Naive B cell (primary cell): ENCODE measurements at regions not wholly inside any gene's neighbourhood (a gene's known extent, or its start where the extent isn't known, plus 50 kb on each side); places are given as distances from the start of the nearest gene placed in this dataset.

Experiments
- ATAC-seq, 2 donors: fragments of 150-1000 bp; cut with Tn5 transposase; 2 replicates each; pipeline ENCODE4 v1.10.0; 2021; ENCODE audit warnings: low read depth in 2 of 2, mild to moderate bottlenecking in 2 of 2, moderate library complexity in 2 of 2
- DNase-seq: peaks from one replicate; pipeline ENCODE4 v3.0.0; 2022
- H3K27ac Mint-ChIP-seq, 6 donors: one replicate each; pipeline ENCODE4 v1.8.0; 2020 to 2022; ENCODE audit warnings: mild to moderate bottlenecking in 6 of 6, mixed read lengths in 6 of 6, moderate library complexity in 5 of 6, inconsistent platforms in 2 of 6
- H3K27me3 Mint-ChIP-seq, 3 donors: one replicate each; pipeline ENCODE4 v1.8.0; 2021 to 2022; ENCODE audit warnings: mixed read lengths in 3 of 3, mild to moderate bottlenecking in 1 of 3
- H3K36me3 Mint-ChIP-seq, 2 donors: one replicate each; pipeline ENCODE4 v1.8.0; 2020 to 2022; ENCODE audit warnings: mixed read lengths in 2 of 2, inconsistent platforms in 1 of 2, mild to moderate bottlenecking in 1 of 2
- H3K4me1 Mint-ChIP-seq, 3 donors: one replicate each; pipeline ENCODE4 v1.8.0; 2020 to 2022; ENCODE audit warnings: mixed read lengths in 3 of 3, inconsistent platforms in 1 of 3, mild to moderate bottlenecking in 1 of 3, moderate library complexity in 1 of 3
- H3K4me3 Mint-ChIP-seq, 8 donors: one replicate each; pipeline ENCODE4 v1.8.0; 2020 to 2022; ENCODE audit warnings: mild to moderate bottlenecking in 8 of 8, mixed read lengths in 8 of 8, moderate library complexity in 8 of 8, inconsistent platforms in 2 of 8
- H3K9me3 Mint-ChIP-seq, 7 donors: one replicate each; pipeline ENCODE4 v1.8.0; 2020 to 2022; ENCODE audit warnings: mixed read lengths in 7 of 7, mild to moderate bottlenecking in 5 of 7, inconsistent platforms in 2 of 7, moderate library complexity in 1 of 7

- no peak overlapping the region for H3K27ac Mint-ChIP-seq
- DNase-seq, result no peak
- H3K4me1 Mint-ChIP-seq, result no peaks in the 10 kb centered on the region
- ATAC-seq, result no peak
- no peak overlapping the region for H3K4me3 Mint-ChIP-seq
- H3K9me3 Mint-ChIP-seq, result no peaks in the 10 kb centered on the region
- no peaks in the 10 kb centered on the region for H3K36me3 Mint-ChIP-seq
- H3K27me3 Mint-ChIP-seq, result peaks cover 27 to 59% (median 46%) of the 10 kb centered on the region in 3 donors
These were observed 110.8 kb downstream of the MATN1 start for GRCh38 chr1:30612536-30613065.

- Mint-ChIP-seq H3K4me3 (no peak overlapping the region), H3K36me3 (no peaks in the 10 kb centered on the region), H3K27ac (no peak overlapping the region), H3K4me1 (no peaks in the 10 kb centered on the region), H3K27me3 (peaks cover 32 to 53% (median 44%) of the 10 kb centered on the region in 3 donors), H3K9me3 (no peaks in the 10 kb centered on the region)
- no peak for ATAC-seq
- DNase-seq, result no peak
These were observed 111.6 kb downstream of the MATN1 start for GRCh38 chr1:30611741-30612309.

- Mint-ChIP-seq H3K9me3 (no peaks in the 10 kb centered on the region), H3K4me3 (no peak overlapping the region), H3K27me3 (peaks cover 26 to 53% (median 43%) of the 10 kb centered on the region in 3 donors), H3K36me3 (no peaks in the 10 kb centered on the region), H3K27ac (no peak overlapping the region), H3K4me1 (no peaks in the 10 kb centered on the region)
- no peak for DNase-seq
- no peak for ATAC-seq
These were observed 112.5 kb downstream of the MATN1 start for GRCh38 chr1:30610917-30611316.

GRCh38 chr1:30609999-30610345 is 113.4 kb downstream of the MATN1 start:
- no peak for ATAC-seq
- no peaks in the 10 kb centered on the region for H3K36me3 Mint-ChIP-seq

GRCh38 chr1:30609336-30609998 is 113.9 kb downstream of the MATN1 start:
- DNase-seq, result no peak
- H3K9me3 Mint-ChIP-seq, result no peaks in the 10 kb centered on the region
- peaks cover 34 to 59% (median 42%) of the 10 kb centered on the region in 3 donors for H3K27me3 Mint-ChIP-seq
- no peak for ATAC-seq
- no peak overlapping the region for H3K27ac Mint-ChIP-seq
- H3K36me3 Mint-ChIP-seq, result no peaks in the 10 kb centered on the region
- H3K4me1 Mint-ChIP-seq, result no peaks in the 10 kb centered on the region
- no peak overlapping the region for H3K4me3 Mint-ChIP-seq

More at GRCh38 chr1:30609999-30610345, 113.4 kb downstream of the MATN1 start:
- Mint-ChIP-seq H3K27ac (no peak overlapping the region), H3K4me3 (no peak overlapping the region), H3K27me3 (peaks cover 32 to 56% (median 44%) of the 10 kb centered on the region in 3 donors), H3K4me1 (no peaks in the 10 kb centered on the region), H3K9me3 (no peaks in the 10 kb centered on the region)
- no peak for DNase-seq

GRCh38 chr1:30607723-30608122 is 115.7 kb downstream of the MATN1 start:
- Mint-ChIP-seq H3K4me1 (no peaks in the 10 kb centered on the region), H3K27ac (peak overlapping the region in 1 of 6 donors; percentile 38), H3K27me3 (peaks cover 35 to 51% (median 42%) of the 10 kb centered on the region in 3 donors), H3K4me3 (no peak overlapping the region), H3K36me3 (no peaks in the 10 kb centered on the region), H3K9me3 (peaks cover 0 to 1% (median 0%) of the 10 kb centered on the region in 7 donors)
- no peak for ATAC-seq
- DNase-seq, result no peak

- no peak for ATAC-seq
- Mint-ChIP-seq H3K9me3 (peaks cover 0 to 3% (median 0%) of the 10 kb centered on the region in 7 donors), H3K27ac (no peak overlapping the region), H3K4me1 (no peaks in the 10 kb centered on the region), H3K4me3 (no peak overlapping the region), H3K36me3 (no peaks in the 10 kb centered on the region), H3K27me3 (peaks cover 32 to 47% (median 44%) of the 10 kb centered on the region in 3 donors)
- DNase-seq, result no peak
These were observed 117.2 kb downstream of the MATN1 start for GRCh38 chr1:30606166-30606565.

GRCh38 chr1:30605441-30605920 is 117.9 kb downstream of the MATN1 start:
- Mint-ChIP-seq H3K4me1 (no peaks in the 10 kb centered on the region), H3K27ac (no peak overlapping the region), H3K36me3 (no peaks in the 10 kb centered on the region), H3K27me3 (peaks cover 34 to 48% (median 44%) of the 10 kb centered on the region in 3 donors), H3K4me3 (no peak overlapping the region), H3K9me3 (peaks cover 0 to 5% (median 0%) of the 10 kb centered on the region in 7 donors)
- ATAC-seq (no peak), DNase-seq (no peak)

- ATAC-seq (no peak), DNase-seq (no peak)
- H3K4me3 Mint-ChIP-seq, result no peak overlapping the region
- H3K27me3 Mint-ChIP-seq, result peaks cover 29 to 50% (median 38%) of the 10 kb centered on the region in 3 donors
- H3K27ac Mint-ChIP-seq, result no peak overlapping the region
- H3K9me3 Mint-ChIP-seq, result peaks cover 0 to 5% (median 0%) of the 10 kb centered on the region in 7 donors
- no peaks in the 10 kb centered on the region for H3K36me3 Mint-ChIP-seq
- H3K4me1 Mint-ChIP-seq, result no peaks in the 10 kb centered on the region
These were observed 118.5 kb downstream of the MATN1 start for GRCh38 chr1:30604801-30605440.

GRCh38 chr1:30603081-30603858 is 120.1 kb downstream of the MATN1 start:
- DNase-seq, result no peak
- peaks cover 0 to 5% (median 0%) of the 10 kb centered on the region in 7 donors for H3K9me3 Mint-ChIP-seq
- H3K4me3 Mint-ChIP-seq, result peak overlapping the region in 1 of 8 donors; percentile 48
- ATAC-seq, result no peak
- peaks cover 29 to 43% (median 35%) of the 10 kb centered on the region in 3 donors for H3K27me3 Mint-ChIP-seq
- H3K4me1 Mint-ChIP-seq, result no peaks in the 10 kb centered on the region
- H3K36me3 Mint-ChIP-seq, result no peaks in the 10 kb centered on the region
- H3K27ac Mint-ChIP-seq, result no peak overlapping the region

- peaks cover 0 to 5% (median 0%) of the 10 kb centered on the region in 7 donors for H3K9me3 Mint-ChIP-seq
- ATAC-seq, result no peak
- DNase-seq, result no peak
- no peak overlapping the region for H3K4me3 Mint-ChIP-seq
- peak overlapping the region in 3 of 6 donors; percentile 4 to 71 (median 53) for H3K27ac Mint-ChIP-seq
- H3K4me1 Mint-ChIP-seq, result no peaks in the 10 kb centered on the region
- peaks cover 17 to 43% (median 38%) of the 10 kb centered on the region in 3 donors for H3K27me3 Mint-ChIP-seq
- no peaks in the 10 kb centered on the region for H3K36me3 Mint-ChIP-seq
These were observed 121.9 kb downstream of the MATN1 start for GRCh38 chr1:30601316-30602085.

GRCh38 chr1:30600706-30601105 is 122.7 kb downstream of the MATN1 start:
- DNase-seq (no peak), ATAC-seq (no peak)
- Mint-ChIP-seq H3K27ac (peak overlapping the region in 1 of 6 donors; percentile 35), H3K4me3 (no peak overlapping the region), H3K4me1 (no peaks in the 10 kb centered on the region), H3K9me3 (peaks cover 0 to 5% (median 0%) of the 10 kb centered on the region in 7 donors), H3K36me3 (no peaks in the 10 kb centered on the region), H3K27me3 (peaks cover 14 to 36% (median 34%) of the 10 kb centered on the region in 3 donors)
